ENCODE measurements at regions not wholly inside any gene's neighbourhood (a gene's known extent, or its start where the extent isn't known, plus 50 kb on each side); places are given as distances from the start of the nearest gene placed in this dataset.

DNA sequence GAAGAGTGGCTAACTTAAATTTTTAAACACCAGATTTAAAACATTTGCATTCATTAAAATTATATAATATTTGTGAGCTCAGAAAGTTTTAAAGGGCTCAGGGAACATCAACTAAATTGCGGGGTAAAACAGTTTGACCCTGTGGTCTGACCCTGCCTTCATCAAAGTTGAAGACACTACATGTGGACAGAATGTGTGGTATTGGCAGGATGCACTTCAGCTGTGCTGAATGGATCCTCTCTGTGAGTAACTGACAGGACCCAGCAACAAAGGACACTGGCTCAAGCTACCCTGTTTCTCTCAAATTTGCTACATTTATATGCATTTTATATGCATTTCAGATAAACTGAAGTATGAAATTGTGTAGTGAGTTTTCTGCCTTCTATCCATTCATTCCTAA, 288.5 kb downstream of the ZNF608 start:
- DNase-seq: no peak

GRCh38 chr5:124457101-124457500, 289.3 kb downstream of the ZNF608 start:
- DNase-seq: no peak

DNA sequence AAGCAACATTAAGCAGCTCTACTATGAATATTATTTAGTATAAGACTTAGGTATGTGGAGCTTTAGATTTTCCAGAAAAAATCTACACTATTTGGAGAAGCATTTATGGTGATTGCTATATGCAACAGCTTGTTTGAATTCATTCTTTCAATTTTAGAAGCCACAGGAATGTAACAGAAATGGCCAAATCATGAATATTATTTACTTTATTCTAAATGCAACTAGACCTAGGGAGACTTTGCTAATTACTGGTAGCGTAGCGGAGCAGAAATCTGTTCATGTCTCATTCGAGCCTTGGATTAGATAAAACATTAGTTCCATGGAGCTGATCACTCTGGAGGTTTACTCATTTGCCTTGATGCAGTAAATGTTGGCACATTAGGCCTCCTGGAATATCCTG, 290.2 kb downstream of the ZNF608 start:
- no peak for DNase-seq

- no peak for DNase-seq
Measured at GRCh38 chr5:124454081-124454480, 292.4 kb downstream of the ZNF608 start.

GRCh38 chr5:124453221-124454051, 293.0 kb downstream of the ZNF608 start:
- DNase-seq: no peak

GRCh38 chr5:124452412-124452811, 294.0 kb downstream of the ZNF608 start:
- no peak for DNase-seq

- no peak for DNase-seq
Measured at GRCh38 chr5:124451721-124452383, 294.6 kb downstream of the ZNF608 start.

DNA sequence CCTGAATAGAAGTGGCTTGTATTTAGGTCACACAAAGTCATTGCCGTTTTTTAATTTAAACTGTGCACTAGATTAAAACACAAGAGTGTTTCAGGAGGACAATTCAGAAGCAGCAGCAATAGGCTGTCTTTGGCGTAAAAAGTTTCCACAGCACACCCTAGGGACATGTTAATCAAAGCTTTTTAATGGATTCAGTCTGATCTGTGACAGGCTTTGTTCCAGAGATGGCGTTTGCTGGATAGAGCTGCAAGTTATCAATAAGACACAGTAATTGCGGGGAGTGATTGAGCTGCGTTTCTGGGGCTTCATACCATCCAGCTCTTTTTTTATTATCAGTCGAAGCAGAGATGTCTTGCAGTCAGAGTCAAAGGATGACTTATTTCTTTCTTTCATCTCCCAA, 300.3 kb downstream of the ZNF608 start:
- DNase-seq: no peak

GRCh38 chr5:124445070-124445619, 301.3 kb downstream of the ZNF608 start:
- DNase-seq: no peak

DNA sequence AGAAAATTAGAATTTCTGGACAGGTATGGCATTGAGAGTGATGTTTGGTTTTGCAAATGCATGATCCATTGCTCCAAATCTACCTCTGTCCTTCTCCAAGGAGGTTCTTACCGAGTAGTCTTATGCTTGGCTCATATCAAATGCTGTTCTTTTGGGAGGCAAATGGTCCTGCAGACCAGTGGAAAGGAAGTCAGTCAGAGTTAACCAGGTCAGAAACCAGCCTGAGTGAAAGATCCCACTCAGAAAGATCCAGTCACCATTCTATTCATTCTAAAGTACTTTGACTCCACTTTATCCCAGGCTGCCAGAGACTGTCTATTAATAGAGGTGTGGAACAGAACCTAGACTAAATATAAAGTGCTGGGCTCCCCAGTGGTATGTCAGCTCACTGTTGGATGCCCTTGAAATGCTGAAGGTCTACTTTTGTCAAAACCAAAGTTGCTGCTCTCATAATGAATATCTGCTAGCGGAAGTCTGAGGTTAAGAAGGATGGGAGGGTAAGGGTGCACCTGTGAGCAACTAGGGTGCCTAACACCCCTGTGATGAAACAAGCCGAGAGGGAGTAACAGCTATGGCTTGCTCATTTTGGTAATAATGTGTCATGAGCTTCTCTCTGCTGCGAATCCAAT, 302.2 kb downstream of the ZNF608 start:
- no peak for DNase-seq

- DNase-seq: no peak
Measured at GRCh38 chr5:124440471-124440870, 306.0 kb downstream of the ZNF608 start.

DNA sequence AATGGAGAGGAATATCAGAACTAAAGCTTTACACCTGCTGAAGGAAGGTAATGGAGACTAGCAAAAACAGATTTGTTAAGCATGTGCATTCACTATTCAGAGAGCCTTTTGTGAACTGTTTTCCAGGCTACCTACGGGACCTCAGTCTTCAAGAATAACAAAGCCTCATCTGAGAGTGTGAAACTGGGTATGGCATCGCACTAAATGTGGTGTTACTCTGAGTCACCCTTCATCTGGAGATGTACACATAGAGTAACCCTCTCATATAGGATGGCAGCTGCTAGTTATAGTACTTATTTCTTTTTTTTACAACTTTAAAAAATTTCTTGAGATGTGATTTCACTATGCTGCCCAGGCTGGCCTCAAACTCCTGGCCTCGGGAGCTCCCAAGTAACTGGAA, 306.8 kb downstream of the ZNF608 start:
- DNase-seq: no peak

DNA sequence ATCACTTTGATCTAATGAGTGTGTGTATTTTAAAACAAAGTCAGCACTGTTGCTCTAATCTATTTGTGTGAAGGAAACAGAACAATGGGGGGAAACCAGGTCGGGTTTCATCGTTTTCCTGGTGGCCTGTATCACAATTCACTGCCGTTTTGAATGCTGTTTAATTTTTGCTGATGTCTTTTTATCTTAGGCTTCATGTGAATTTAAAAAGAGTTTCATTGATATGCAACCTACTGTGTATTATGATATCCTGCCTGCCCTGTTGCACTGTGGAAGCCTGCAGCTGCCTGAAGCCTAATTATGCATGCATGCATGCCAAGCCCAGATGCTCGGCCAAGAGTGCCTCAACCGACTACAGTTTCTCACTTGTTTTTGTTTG, 307.5 kb downstream of the ZNF608 start:
- DNase-seq: no peak

DNA sequence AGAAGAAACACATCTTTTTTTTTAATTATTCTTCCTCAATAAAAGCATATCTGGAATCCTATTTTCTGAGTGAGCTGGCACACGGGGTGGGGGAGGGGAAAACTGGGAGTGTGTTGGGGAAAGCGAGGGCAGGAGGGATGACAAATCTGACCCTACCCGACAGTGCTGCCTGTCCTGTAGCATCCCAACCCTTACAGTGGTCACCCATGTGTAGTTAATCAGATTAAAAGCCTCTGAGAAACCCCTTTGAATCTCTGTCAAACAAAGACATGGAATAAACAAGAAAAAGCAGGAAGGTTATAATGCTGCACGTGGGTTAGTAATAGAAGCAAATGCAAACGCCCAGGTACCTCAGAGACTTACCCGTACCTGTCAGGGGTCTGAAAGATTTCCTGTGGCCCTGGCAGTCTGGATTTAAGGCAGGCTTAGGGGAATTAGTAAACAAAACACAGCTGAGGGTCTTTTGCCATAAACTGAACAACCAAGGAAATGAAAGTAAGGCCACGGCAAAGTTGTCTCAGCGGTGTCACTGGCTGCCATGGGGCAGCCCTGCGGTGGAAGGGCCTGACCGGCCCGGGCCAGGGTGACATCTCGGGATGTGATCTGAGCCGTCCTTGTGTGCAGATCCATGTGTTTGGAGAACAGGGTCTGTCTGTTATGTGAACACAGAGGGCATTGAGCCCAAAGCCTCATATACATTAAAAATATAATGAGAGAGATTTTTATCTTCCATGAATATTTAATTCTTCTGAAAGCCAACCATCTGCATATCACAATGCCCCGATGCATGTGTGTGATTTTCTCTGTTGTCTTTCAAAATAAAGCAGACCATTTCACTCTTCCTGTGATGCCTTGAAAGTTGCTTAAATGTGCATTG, 308.2 kb downstream of the ZNF608 start:
- DNase-seq: no peak

GRCh38 chr5:124436294-124436693, 310.1 kb downstream of the ZNF608 start:
- no peak for DNase-seq

DNA sequence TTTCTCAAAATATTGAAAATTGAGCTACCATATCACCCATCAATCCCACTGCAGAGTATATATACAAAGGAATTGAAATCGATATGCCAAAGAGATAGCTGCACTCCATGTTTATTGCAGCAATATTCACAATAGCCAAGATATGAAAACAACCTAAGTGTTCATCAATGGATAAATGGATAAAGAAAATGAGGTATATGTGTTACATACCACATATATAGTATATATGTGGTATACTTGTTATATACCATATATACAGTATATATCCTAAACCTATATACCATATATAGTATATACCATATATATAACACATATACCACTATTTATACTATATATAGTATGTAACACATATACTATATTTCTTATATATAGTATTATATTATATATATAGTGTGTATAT, 313.3 kb downstream of the ZNF608 start:
- DNase-seq: no peak

- no peak for DNase-seq
Measured at GRCh38 chr5:124421584-124421983, 324.9 kb downstream of the ZNF608 start.

- no peak for DNase-seq
Measured at GRCh38 chr5:124420952-124421351, 325.5 kb downstream of the ZNF608 start.

GRCh38 chr5:124419531-124419930, 326.9 kb downstream of the ZNF608 start:
- no peak for DNase-seq

DNA sequence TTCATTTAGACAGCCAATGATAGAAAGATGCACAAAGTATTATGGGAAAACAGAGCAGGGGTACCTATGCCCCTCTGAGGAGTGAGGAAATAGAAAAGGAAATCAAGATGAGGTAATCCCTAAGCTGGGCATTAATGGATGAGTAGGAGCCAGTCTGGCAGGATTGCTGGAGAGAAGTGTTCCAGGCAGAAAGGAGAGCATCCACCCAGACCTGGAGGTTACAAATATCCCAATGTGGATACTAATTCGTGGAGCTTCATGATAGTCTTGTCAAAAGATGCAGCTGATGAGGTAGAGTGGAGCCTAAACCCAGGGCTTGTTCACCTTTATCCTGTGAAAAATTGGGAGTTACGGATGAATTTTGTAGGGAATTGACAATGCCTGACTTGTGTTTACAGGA, 328.0 kb downstream of the ZNF608 start:
- DNase-seq: no peak

DNA sequence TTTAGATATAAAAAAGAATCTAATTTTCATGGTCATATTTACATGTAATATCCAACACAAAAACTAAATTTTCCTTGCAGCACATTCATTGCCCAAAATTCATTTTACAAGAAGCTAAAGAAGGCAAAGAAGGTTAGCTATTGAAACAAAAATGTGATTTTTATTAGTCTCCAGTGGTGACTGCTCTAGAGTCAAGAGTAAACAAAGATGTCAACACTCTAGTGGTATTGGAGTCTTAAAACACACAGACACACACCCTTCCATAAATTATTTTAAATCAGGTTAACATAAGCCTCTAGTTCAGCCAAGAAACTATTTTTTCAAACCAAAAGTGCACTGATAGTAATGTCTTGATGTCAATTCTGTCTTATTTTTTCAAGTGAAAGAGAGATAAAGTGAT, 329.2 kb downstream of the ZNF608 start:
- no peak for DNase-seq

- DNase-seq: no peak
Measured at GRCh38 chr5:124416627-124417026, 329.8 kb downstream of the ZNF608 start.

DNA sequence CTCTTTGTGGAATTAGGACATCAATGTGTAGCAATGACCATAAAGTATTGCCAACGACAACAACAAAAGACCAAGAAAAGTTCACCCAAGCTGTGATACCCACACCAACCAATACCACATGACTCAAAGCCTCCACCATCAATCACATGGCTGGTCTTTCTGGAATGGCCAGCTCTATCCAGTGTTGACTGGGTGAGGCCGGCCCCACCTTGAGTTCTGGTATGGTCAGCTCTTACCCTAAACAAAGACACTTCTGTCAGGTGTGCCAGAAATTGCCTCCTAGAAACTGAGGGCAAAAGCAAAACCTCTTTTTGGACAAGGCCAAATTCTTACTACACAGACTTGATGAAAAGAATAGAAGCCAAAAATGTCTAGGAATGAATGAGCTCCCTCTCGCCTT, 331.5 kb downstream of the ZNF608 start:
- DNase-seq: no peak
